ENCODE measurements at regions not wholly inside any gene's neighbourhood (a gene's known extent, or its start where the extent isn't known, plus 50 kb on each side); places are given as distances from the start of the nearest gene placed in this dataset.

- TF ChIP-seq CTCF (IDR thresholded peaks at IDR 0.05; ENCODE audit: low read depth, low read length) (no peak), EZH2phosphoT487 (IDR thresholded peaks at IDR 0.05; ENCODE audit: low read depth) (no peak)
Observed at GRCh38 chr15:25067725-25068309, 113.0 kb downstream of the SNRPN start.

Data from OCI-LY3 (cell line).